Urinary bladder (tissue), 3 donors: ENCODE measurements at regions not wholly inside any gene's neighbourhood (a gene's known extent, or its start where the extent isn't known, plus 50 kb on each side); places are given as distances from the start of the nearest gene placed in this dataset.
"Not testable (repeated sequence)": the region's sequence is repeated elsewhere in the genome, so short reads cannot be mapped to it uniquely, and the experiment has no call there.

Experiments used
- DNase-seq: peaks from one replicate; pipeline ENCODE4 v3.0.0-alpha.2; 2015; ENCODE audit errors: extremely low spot score
- H3K27ac ChIP-seq: one replicate; pipeline ENCODE4 v1.5.1; 2013; ENCODE audit warnings: low read depth, mild to moderate bottlenecking, moderate library complexity
- H3K36me3 ChIP-seq: one replicate; pipeline ENCODE4 v1.6.1; 2013; ENCODE audit warnings: mild to moderate bottlenecking, moderate library complexity; ENCODE audit not compliant: insufficient read depth
- H3K4me1 ChIP-seq: one replicate; pipeline ENCODE4 v1.6.1; 2013; ENCODE audit warnings: mild to moderate bottlenecking, moderate library complexity; ENCODE audit not compliant: insufficient read depth
- H3K4me3 ChIP-seq: one replicate; pipeline ENCODE4 v1.5.1; 2013; ENCODE audit warnings: low read depth, low read length
- WGBS: extraction: QIAGEN DNeasy Blood & Tissue Kit; methylation state at CpG from one replicate; pipeline ENCODE4 v1.1.7; 2013; 5-methylcytosine and 5-hydroxymethylcytosine counted together
- donor health status: healthy with polysubstance abuse.
- donor health status: healthy.

- Histone ChIP-seq H3K4me1 (no peaks in the 10 kb centered on the region), H3K4me3 (no peak overlapping the region), H3K36me3 (no peaks in the 10 kb centered on the region), H3K27ac (no peak overlapping the region)
- no peak for DNase-seq
- 57% methylated on average over 4 of the region's 4 CpGs for WGBS
These were observed 51.3 kb upstream of the LARGE1 start for GRCh38 chr22:33971561-33971961.

GRCh38 chr22:33975841-33976240 lies 55.6 kb upstream of the LARGE1 start:
- Histone ChIP-seq H3K36me3 (no peaks in the 10 kb centered on the region), H3K27ac (no peak overlapping the region), H3K4me3 (no peak overlapping the region), H3K4me1 (no peaks in the 10 kb centered on the region)
- WGBS: 90% methylated on average over 3 of the region's 3 CpGs
- DNase-seq: no peak

- Histone ChIP-seq H3K4me1 (no peaks in the 10 kb centered on the region), H3K4me3 (no peak overlapping the region), H3K27ac (no peak overlapping the region), H3K36me3 (no peaks in the 10 kb centered on the region)
- no peak for DNase-seq
These were observed 63.3 kb upstream of the LARGE1 start for GRCh38 chr22:33983558-33983957.

- 72% methylated on average over 3 of the region's 3 CpGs for WGBS
- DNase-seq: no peak
- H3K27ac ChIP-seq: no peak overlapping the region
These were observed 63.9 kb upstream of the LARGE1 start for GRCh38 chr22:33984211-33984610.

GRCh38 chr22:33984656-33985285 lies 64.5 kb upstream of the LARGE1 start:
- H3K27ac ChIP-seq: no peak overlapping the region
- H3K4me3 ChIP-seq: no peak overlapping the region
- H3K36me3 ChIP-seq: no peaks in the 10 kb centered on the region
- DNase-seq: no peak
- no peaks in the 10 kb centered on the region for H3K4me1 ChIP-seq
- 59% methylated on average over 8 of the region's 8 CpGs for WGBS

More at GRCh38 chr22:33984211-33984610, 63.9 kb upstream of the LARGE1 start:
- H3K36me3 ChIP-seq: no peaks in the 10 kb centered on the region
- H3K4me1 ChIP-seq: no peaks in the 10 kb centered on the region
- H3K4me3 ChIP-seq: no peak overlapping the region

- Histone ChIP-seq H3K4me1 (no peaks in the 10 kb centered on the region), H3K36me3 (no peaks in the 10 kb centered on the region), H3K4me3 (no peak overlapping the region), H3K27ac (no peak overlapping the region)
- no peak for DNase-seq
- WGBS: 69% methylated on average over 4 of the region's 4 CpGs
These were observed 65.2 kb upstream of the LARGE1 start for GRCh38 chr22:33985506-33985905.

- Histone ChIP-seq H3K4me3 (no peak overlapping the region), H3K27ac (no peak overlapping the region), H3K4me1 (no peaks in the 10 kb centered on the region), H3K36me3 (no peaks in the 10 kb centered on the region)
- WGBS: 70% methylated on average over 6 of the region's 6 CpGs
- no peak for DNase-seq
These were observed 66.0 kb upstream of the LARGE1 start for GRCh38 chr22:33986167-33986771.

GRCh38 chr22:33986954-33987353 lies 66.7 kb upstream of the LARGE1 start:
- WGBS: 32% methylated on average over 5 of the region's 5 CpGs
- Histone ChIP-seq H3K27ac (no peak overlapping the region), H3K36me3 (no peaks in the 10 kb centered on the region), H3K4me3 (no peak overlapping the region), H3K4me1 (no peaks in the 10 kb centered on the region)
- no peak for DNase-seq

- not testable (repeated sequence) for H3K27ac ChIP-seq, H3K4me3 ChIP-seq, DNase-seq, H3K36me3 ChIP-seq, H3K4me1 ChIP-seq
- 94% methylated on average over 7 of the region's 7 CpGs for WGBS
These were observed 69.0 kb upstream of the LARGE1 start for GRCh38 chr22:33989263-33989662.

- H3K4me3 ChIP-seq: no peak overlapping the region
- H3K4me1 ChIP-seq: no peaks in the 10 kb centered on the region
- 25% methylated on average over 1 of the region's 1 CpG for WGBS
- no peaks in the 10 kb centered on the region for H3K36me3 ChIP-seq
- no peak for DNase-seq
- no peak overlapping the region for H3K27ac ChIP-seq
These were observed 71.3 kb upstream of the LARGE1 start for GRCh38 chr22:33991620-33992019.

- WGBS: 92% methylated on average over 3 of the region's 3 CpGs
- no peaks in the 10 kb centered on the region for H3K4me1 ChIP-seq
- no peak overlapping the region for H3K27ac ChIP-seq
- no peak for DNase-seq
- no peaks in the 10 kb centered on the region for H3K36me3 ChIP-seq
- no peak overlapping the region for H3K4me3 ChIP-seq
These were observed 76.5 kb upstream of the LARGE1 start for GRCh38 chr22:33996824-33997223.

- H3K4me3 ChIP-seq: no peak overlapping the region
- no peaks in the 10 kb centered on the region for H3K36me3 ChIP-seq
- H3K27ac ChIP-seq: no peak overlapping the region
- H3K4me1 ChIP-seq: no peaks in the 10 kb centered on the region
- 71% methylated on average over 2 of the region's 2 CpGs for WGBS
- no peak for DNase-seq
These were observed 80.7 kb upstream of the LARGE1 start for GRCh38 chr22:34000879-34001526.

GRCh38 chr22:34001701-34002466 lies 81.6 kb upstream of the LARGE1 start:
- Histone ChIP-seq H3K27ac (no peak overlapping the region), H3K4me1 (no peaks in the 10 kb centered on the region), H3K36me3 (no peaks in the 10 kb centered on the region), H3K4me3 (no peak overlapping the region)
- no peak for DNase-seq
- 58% methylated on average over 3 of the region's 3 CpGs for WGBS

GRCh38 chr22:34004058-34004457 lies 83.8 kb upstream of the LARGE1 start:
- Histone ChIP-seq H3K4me3 (no peak overlapping the region), H3K27ac (no peak overlapping the region), H3K4me1 (no peaks in the 10 kb centered on the region), H3K36me3 (no peaks in the 10 kb centered on the region)
- DNase-seq: no peak
- 47% methylated on average over 5 of the region's 5 CpGs for WGBS
